Neural progenitor cell (in vitro differentiated cells): ENCODE measurements at regions not wholly inside any gene's neighbourhood (a gene's known extent, or its start where the extent isn't known, plus 50 kb on each side); places are given as distances from the start of the nearest gene placed in this dataset.

Experiments used
- DNase-seq: peaks from one replicate; pipeline ENCODE4 v3.0.0-alpha.2; 2016; ENCODE audit warnings: low spot score
- H2AFZ ChIP-seq: fragments of 200-600 bp; sonication (generic); replicated peaks from 2 replicates; pipeline ENCODE4 v1.6.1; 2016; ENCODE audit warnings: antibody characterized with exemption
- H3F3A ChIP-seq: fragments of 200-600 bp; sonication (generic); 2 replicates; pipeline ENCODE4 v1.6.1; 2016; ENCODE audit warnings: antibody characterized with exemption, low read depth
- H3K27ac ChIP-seq: fragments of 200-600 bp; sonication (generic); 2 replicates; pipeline ENCODE4 v1.5.1; 2016; ENCODE audit warnings: mild to moderate bottlenecking
- H3K27me3 ChIP-seq: fragments of 200-600 bp; sonication (generic); 2 replicates; pipeline ENCODE4 v1.6.1; 2016; ENCODE audit warnings: mild to moderate bottlenecking, moderate library complexity
- H3K36me3 ChIP-seq: fragments of 200-600 bp; sonication (generic); 2 replicates; pipeline ENCODE4 v1.5.1; 2016
- H3K4me1 ChIP-seq: fragments of 200-600 bp; sonication (generic); 2 replicates; pipeline ENCODE4 v1.6.1; 2016; ENCODE audit warnings: mixed run types
- H3K4me2 ChIP-seq: fragments of 200-600 bp; sonication (generic); 2 replicates; pipeline ENCODE4 v1.6.1; 2016
- H3K4me3 ChIP-seq: fragments of 200-600 bp; sonication (generic); 2 replicates; pipeline ENCODE4 v1.5.1; 2016
- H3K79me2 ChIP-seq: fragments of 200-600 bp; sonication (generic); 2 replicates; pipeline ENCODE4 v1.6.1; 2016; ENCODE audit warnings: low read depth
- H3K9ac ChIP-seq: fragments of 200-600 bp; sonication (generic); 2 replicates; pipeline ENCODE4 v1.6.1; 2016
- H3K9me3 ChIP-seq: fragments of 200-600 bp; sonication (generic); 2 replicates; pipeline ENCODE4 v1.5.1; 2016; ENCODE audit warnings: low read depth
- H4K20me1 ChIP-seq: fragments of 200-600 bp; sonication (generic); 2 replicates; pipeline ENCODE4 v1.6.1; 2016; ENCODE audit warnings: low read depth
- H3K27ac Mint-ChIP-seq: 3 replicates; pipeline ENCODE4 v1.8.0; 2021; ENCODE audit warnings: mixed read lengths
- H3K27me3 Mint-ChIP-seq: 2 replicates; pipeline ENCODE4 v1.8.0; 2022; ENCODE audit warnings: low read depth, mild to moderate bottlenecking, inconsistent platforms, moderate library complexity, mixed read lengths; ENCODE audit not compliant: insufficient read depth
- H3K36me3 Mint-ChIP-seq: 3 replicates; pipeline ENCODE4 v1.8.0; 2021; ENCODE audit warnings: mixed read lengths
- H3K4me1 Mint-ChIP-seq: 3 replicates; pipeline ENCODE4 v1.8.0; 2021; ENCODE audit warnings: mixed read lengths
- H3K4me3 Mint-ChIP-seq: 3 replicates; pipeline ENCODE4 v1.8.0; 2021; ENCODE audit warnings: mild to moderate bottlenecking, moderate library complexity, mixed read lengths
- H3K9me3 Mint-ChIP-seq: 3 replicates; pipeline ENCODE4 v1.8.0; 2020; ENCODE audit warnings: mixed read lengths
- CTCF ChIP-seq: fragments of 200-600 bp; sonication (generic); IDR thresholded peaks from 2 replicates; pipeline ENCODE4 v1.5.1; 2017; ENCODE audit warnings: antibody characterized with exemption, mild to moderate bottlenecking
- EZH2 ChIP-seq: fragments of 200-600 bp; sonication (generic); IDR thresholded peaks from 2 replicates; pipeline ENCODE4 v1.6.1; 2017; ENCODE audit warnings: antibody characterized with exemption, mild to moderate bottlenecking, moderate library complexity
- EZH2phosphoT487 ChIP-seq: fragments of 200-600 bp; sonication (generic); IDR thresholded peaks from 2 replicates; pipeline ENCODE4 v1.6.1; 2017; ENCODE audit warnings: antibody characterized with exemption

- no peak overlapping the region for H2AFZ ChIP-seq
- no peaks in the 10 kb centered on the region for H3K36me3 Mint-ChIP-seq
- no peaks in the 10 kb centered on the region for H3K27me3 ChIP-seq
- no peak for DNase-seq
- H3K27ac Mint-ChIP-seq: no peak overlapping the region
- no peak overlapping the region for H3K9ac ChIP-seq
- no peaks in the 10 kb centered on the region for H3K9me3 ChIP-seq
- peaks cover 6% of the 10 kb centered on the region for H3K27me3 Mint-ChIP-seq
- no peak overlapping the region for H3K4me3 ChIP-seq
- peaks cover 9% of the 10 kb centered on the region for H3K4me1 ChIP-seq
- H4K20me1 ChIP-seq: no peaks in the 10 kb centered on the region
- no peaks in the 10 kb centered on the region for H3K9me3 Mint-ChIP-seq
- no peak overlapping the region for H3K27ac ChIP-seq
- no peaks in the 10 kb centered on the region for H3K79me2 ChIP-seq
- no peak overlapping the region for H3K4me2 ChIP-seq
- no peak overlapping the region for H3K4me3 Mint-ChIP-seq
- no peaks in the 10 kb centered on the region for H3K36me3 ChIP-seq
- no peaks in the 10 kb centered on the region for H3F3A ChIP-seq
- TF ChIP-seq CTCF (no peak), EZH2 (no peak), EZH2phosphoT487 (no peak)
- no peaks in the 10 kb centered on the region for H3K4me1 Mint-ChIP-seq
These were observed 198.4 kb downstream of the ADAMTS15 start for GRCh38 chr11:130646881-130647280.

GRCh38 chr11:130647371-130647770 lies 198.9 kb downstream of the ADAMTS15 start:
- H3F3A ChIP-seq: no peaks in the 10 kb centered on the region
- no peak for DNase-seq
- Mint-ChIP-seq H3K27me3 (peaks cover 6% of the 10 kb centered on the region), H3K4me3 (no peak overlapping the region), H3K27ac (no peak overlapping the region), H3K36me3 (no peaks in the 10 kb centered on the region), H3K4me1 (no peaks in the 10 kb centered on the region), H3K9me3 (no peaks in the 10 kb centered on the region)
- H3K4me2 ChIP-seq: no peak overlapping the region
- H3K4me3 ChIP-seq: no peak overlapping the region
- no peaks in the 10 kb centered on the region for H3K79me2 ChIP-seq
- no peaks in the 10 kb centered on the region for H3K9me3 ChIP-seq
- no peaks in the 10 kb centered on the region for H3K27me3 ChIP-seq
- TF ChIP-seq CTCF (no peak), EZH2phosphoT487 (no peak), EZH2 (no peak)
- no peak overlapping the region for H3K27ac ChIP-seq
- peaks cover 9% of the 10 kb centered on the region for H3K4me1 ChIP-seq
- no peak overlapping the region for H3K9ac ChIP-seq
- no peaks in the 10 kb centered on the region for H4K20me1 ChIP-seq
- H3K36me3 ChIP-seq: no peaks in the 10 kb centered on the region
- no peak overlapping the region for H2AFZ ChIP-seq

- Histone ChIP-seq H3K27me3 (no peaks in the 10 kb centered on the region), H3K79me2 (no peaks in the 10 kb centered on the region), H3K4me1 (peaks cover 5% of the 10 kb centered on the region), H3K27ac (no peak overlapping the region), H3K36me3 (no peaks in the 10 kb centered on the region), H2AFZ (no peak overlapping the region), H3K4me2 (no peak overlapping the region), H3F3A (no peaks in the 10 kb centered on the region), H3K9ac (no peak overlapping the region), H4K20me1 (no peaks in the 10 kb centered on the region), H3K4me3 (no peak overlapping the region), H3K9me3 (no peaks in the 10 kb centered on the region)
- no peak for DNase-seq
- Mint-ChIP-seq H3K4me3 (no peak overlapping the region), H3K36me3 (no peaks in the 10 kb centered on the region), H3K4me1 (no peaks in the 10 kb centered on the region), H3K9me3 (no peaks in the 10 kb centered on the region), H3K27ac (no peak overlapping the region), H3K27me3 (peaks cover 6% of the 10 kb centered on the region)
- TF ChIP-seq EZH2: no peak
- TF ChIP-seq CTCF: no peak
- TF ChIP-seq EZH2phosphoT487: no peak
These were observed 201.4 kb downstream of the ADAMTS15 start for GRCh38 chr11:130649801-130650200.
